ENCODE measurements at regions not wholly inside any gene's neighbourhood (a gene's known extent, or its start where the extent isn't known, plus 50 kb on each side); places are given as distances from the start of the nearest gene placed in this dataset.

- TF ChIP-seq EZH2phosphoT487 (IDR thresholded peaks at IDR 0.05; ENCODE audit: insufficient read depth, low read depth) (no peak), EZH2 (IDR thresholded peaks at IDR 0.05; ENCODE audit: insufficient read depth, poor library complexity, severe bottlenecking) (no peak)
These were observed 282.1 kb downstream of the CD83 start for GRCh38 chr6:14399635-14400034.

Measured in GM23248 (cell line).